ENCODE measurements at regions not wholly inside any gene's neighbourhood (a gene's known extent, or its start where the extent isn't known, plus 50 kb on each side); places are given as distances from the start of the nearest gene placed in this dataset.
"Not testable (repeated sequence)": the region's sequence is repeated elsewhere in the genome, so short reads cannot be mapped to it uniquely, and the experiment has no call there.

DNA sequence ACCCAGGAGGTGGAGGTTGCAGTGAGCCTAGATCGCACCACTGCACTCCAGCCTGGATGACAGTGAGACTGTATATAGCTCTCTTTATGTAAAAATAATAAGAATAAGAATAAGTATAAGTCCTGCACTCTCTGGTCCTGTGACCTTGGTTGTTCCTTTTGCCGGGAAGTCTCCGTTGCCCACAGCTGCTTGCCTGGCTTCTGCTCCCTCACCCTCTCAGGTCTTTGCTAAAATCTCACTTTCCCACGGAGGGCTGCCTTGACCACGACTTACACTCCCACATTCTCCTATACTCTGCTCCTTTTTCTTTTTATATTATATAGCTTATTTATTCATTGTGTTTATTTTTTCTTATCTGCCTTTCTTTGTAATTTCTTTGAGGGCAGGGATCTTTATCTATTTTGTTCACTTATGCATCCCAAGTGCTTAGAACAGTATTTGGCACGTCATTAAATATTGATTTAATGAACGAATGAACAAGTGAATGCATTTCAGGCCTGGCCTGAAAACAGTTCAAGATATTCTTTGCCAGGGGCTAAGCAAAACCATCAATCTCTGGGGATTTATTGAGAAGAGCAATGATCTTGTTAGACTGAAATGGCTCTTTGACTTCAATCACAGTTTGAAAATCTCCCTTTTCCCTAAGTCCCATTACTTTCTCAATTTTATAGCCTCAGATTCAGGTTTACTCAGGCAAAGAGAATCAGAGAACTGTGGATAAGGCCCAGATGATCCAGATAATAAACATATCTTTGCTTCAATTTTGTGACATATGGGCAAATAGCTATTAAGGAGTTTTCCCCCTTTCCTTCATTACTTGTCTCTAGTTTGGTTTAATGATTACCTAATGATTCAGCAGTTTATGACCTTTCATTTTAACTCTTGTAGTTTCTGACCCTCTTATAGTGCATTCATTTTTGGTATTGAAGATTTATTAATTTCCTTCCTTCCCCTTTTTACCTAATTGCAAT lies 60.8 kb upstream of the TMC1 start:
- no peak for DNase-seq (ENCODE audit: low spot score)
- in situ Hi-C loops (cut with MboI; ENCODE audit: low sequenced_read_pairs, unreplicated experiment) = no loop called here
- TF ChIP-seq CTCF (IDR thresholded peaks at IDR 0.05; ENCODE audit: borderline replicate concordance, control extremely low read depth, extremely low read depth, insufficient read depth, missing control alignments) = no peak

DNA sequence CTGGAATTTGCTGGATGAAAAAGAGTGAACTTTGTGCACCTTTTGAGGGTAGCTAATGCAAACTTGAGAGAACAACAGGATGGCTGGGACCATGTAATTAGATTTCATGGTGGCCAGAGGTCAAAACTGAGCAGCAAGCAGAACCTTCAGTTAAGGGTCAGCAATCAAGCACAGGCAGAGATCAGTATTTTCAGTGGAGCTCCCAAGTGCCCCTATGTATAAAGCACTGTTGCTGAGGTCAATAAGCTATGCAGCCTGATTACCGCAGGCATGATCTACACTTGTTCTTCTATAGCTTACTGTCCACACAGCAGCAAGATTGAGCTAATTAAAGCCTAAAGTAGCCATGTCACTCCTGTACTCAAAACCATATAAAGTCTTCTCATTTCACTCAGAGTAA lies 62.1 kb upstream of the TMC1 start:
- in situ Hi-C loops (cut with MboI; ENCODE audit: low sequenced_read_pairs, unreplicated experiment) = no loop called here
- no peak for DNase-seq (ENCODE audit: low spot score)
- no peak for TF ChIP-seq CTCF (IDR thresholded peaks at IDR 0.05; ENCODE audit: borderline replicate concordance, control extremely low read depth, extremely low read depth, insufficient read depth, missing control alignments)

DNA sequence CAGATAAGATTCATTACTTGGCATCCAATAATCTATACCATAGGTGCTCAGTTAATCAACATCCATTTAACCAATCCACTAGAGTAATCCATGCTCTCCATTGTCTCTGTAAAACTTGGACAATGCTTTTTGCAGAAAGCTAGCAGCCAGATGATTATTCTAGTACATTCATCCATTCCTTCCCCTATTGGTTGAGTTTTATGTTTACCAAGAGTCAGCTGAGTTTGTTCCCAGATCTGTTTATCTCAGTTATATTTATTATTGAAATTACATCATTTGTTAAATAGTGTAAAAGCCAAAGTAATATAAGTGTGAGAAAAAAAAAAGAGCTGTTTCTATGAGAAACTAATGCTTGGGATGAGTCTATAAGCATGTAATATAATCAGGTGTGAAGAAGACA lies 63.3 kb upstream of the TMC1 start:
- in situ Hi-C loops (cut with MboI; ENCODE audit: low sequenced_read_pairs, unreplicated experiment) = no loop called here
- DNase-seq (ENCODE audit: low spot score) = no peak
- no peak for TF ChIP-seq CTCF (IDR thresholded peaks at IDR 0.05; ENCODE audit: borderline replicate concordance, control extremely low read depth, extremely low read depth, insufficient read depth, missing control alignments)

- in situ Hi-C loops (cut with MboI; ENCODE audit: low sequenced_read_pairs, unreplicated experiment) = no loop called here
- no peak for TF ChIP-seq CTCF (IDR thresholded peaks at IDR 0.05; ENCODE audit: borderline replicate concordance, control extremely low read depth, extremely low read depth, insufficient read depth, missing control alignments)
- DNase-seq (ENCODE audit: low spot score) = no peak
Measured at GRCh38 chr9:72457366-72457765, 64.0 kb upstream of the TMC1 start.

DNA sequence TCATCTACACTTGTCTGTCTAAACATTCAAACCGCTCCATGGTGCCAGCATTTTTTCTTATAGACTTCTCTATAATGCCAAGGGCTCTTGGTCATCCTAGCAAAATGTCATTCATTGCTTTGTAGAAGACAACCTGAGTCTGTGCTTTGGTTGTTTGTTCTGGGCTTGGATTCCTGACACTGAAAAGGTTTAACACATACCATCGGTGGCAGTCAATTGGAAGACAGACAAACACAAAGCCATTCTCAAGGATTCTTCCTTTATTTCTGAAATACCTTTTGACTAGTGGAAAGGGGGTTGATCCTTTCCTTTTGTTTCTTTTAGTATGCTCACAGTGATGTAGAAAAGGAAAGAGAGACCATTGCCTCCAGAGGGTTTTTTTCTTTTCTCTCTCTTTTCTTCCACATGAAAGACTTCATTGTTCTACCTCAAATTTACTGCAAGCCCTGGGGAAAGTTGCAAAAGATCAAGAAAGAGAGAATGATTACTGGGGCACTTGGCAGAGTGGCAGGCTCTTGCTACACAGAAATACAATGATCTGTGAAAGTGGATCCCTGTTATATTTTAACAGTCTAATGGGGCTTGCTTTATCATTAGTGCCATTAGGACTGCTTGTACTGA lies 66.4 kb upstream of the TMC1 start:
- no peak for DNase-seq (ENCODE audit: low spot score)
- no peak for TF ChIP-seq CTCF (IDR thresholded peaks at IDR 0.05; ENCODE audit: borderline replicate concordance, control extremely low read depth, extremely low read depth, insufficient read depth, missing control alignments)
- in situ Hi-C loops (cut with MboI; ENCODE audit: low sequenced_read_pairs, unreplicated experiment) = no loop called here

DNA sequence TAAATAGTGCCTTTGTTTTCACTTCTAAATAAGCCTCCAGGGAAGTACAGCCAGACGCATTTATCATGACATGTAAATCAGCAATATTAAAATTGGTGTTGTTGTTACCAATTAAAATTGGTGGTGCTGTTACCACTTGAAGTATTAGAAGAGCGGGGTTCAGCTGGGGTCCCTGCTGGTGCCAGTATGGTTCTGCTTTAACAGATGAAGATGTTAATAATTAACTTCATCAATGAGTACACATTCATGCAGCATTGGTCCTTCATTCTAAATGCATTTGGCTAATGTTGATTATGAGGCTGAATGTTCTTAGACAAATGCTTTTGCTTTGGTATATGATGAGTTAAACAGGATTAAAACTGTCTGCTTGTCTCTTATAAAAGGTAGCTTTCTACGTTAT lies 67.6 kb upstream of the TMC1 start:
- DNase-seq (ENCODE audit: low spot score) = no peak
- TF ChIP-seq CTCF (IDR thresholded peaks at IDR 0.05; ENCODE audit: borderline replicate concordance, control extremely low read depth, extremely low read depth, insufficient read depth, missing control alignments) = no peak
- in situ Hi-C loops (cut with MboI; ENCODE audit: low sequenced_read_pairs, unreplicated experiment) = no loop called here

GRCh38 chr9:72446241-72446640 lies 75.2 kb upstream of the TMC1 start:
- in situ Hi-C loops (cut with MboI; ENCODE audit: low sequenced_read_pairs, unreplicated experiment); DNase-seq (ENCODE audit: low spot score): not testable (repeated sequence)

Data from GM13976 (cell line).